ENCODE measurements at regions not wholly inside any gene's neighbourhood (a gene's known extent, or its start where the extent isn't known, plus 50 kb on each side); places are given as distances from the start of the nearest gene placed in this dataset.

DNA sequence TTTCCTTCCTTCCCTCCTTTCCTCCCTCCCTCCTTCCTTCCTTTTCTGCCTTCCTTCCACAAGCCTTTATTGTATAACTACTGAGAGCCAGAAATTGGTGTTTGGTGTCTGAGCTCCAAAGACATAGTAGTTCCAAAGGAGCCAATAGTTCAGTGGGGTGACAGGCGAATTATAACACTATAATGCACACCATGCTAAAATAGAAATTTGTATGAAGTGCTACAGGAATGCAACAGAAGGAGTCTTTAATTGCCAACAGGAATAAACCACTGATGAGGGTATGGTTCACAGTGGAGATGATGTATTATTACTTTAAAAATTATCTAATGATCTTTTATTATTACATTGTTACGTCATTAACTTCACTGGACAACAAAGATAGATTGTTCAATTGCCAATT is 158.8 kb upstream of the SP8 start:
- no peaks in the 10 kb centered on the region for H3K4me1 Mint-ChIP-seq

DNA sequence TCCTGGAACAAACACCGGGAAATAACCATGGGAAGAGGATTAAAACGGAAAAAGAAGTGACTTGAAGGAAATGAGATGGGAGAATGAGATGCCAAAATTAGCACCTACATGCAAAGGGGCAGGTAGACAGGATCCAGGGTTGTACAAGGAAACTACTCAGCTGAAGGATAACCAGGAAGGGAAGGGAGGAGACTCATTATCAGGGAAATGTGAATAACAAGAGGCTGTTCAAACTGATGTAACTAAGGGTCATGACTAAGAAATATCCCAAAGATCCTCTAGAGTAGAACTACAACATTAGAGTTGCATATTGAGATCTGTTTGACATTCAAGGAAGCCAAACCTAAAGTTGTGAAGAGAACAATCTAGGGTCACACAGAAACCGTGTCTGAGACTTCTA is 166.2 kb upstream of the SP8 start:
- Histone ChIP-seq H2AFZ (replicated peaks) (peak overlapping the region; percentile 1), H3K4me1 (no peaks in the 10 kb centered on the region), H3K4me3 (no peak overlapping the region), H4K20me1 (ENCODE audit: low read depth) (no peaks in the 10 kb centered on the region), H3K9ac (no peak overlapping the region), H3K79me2 (ENCODE audit: low read depth) (no peaks in the 10 kb centered on the region), H3K27ac (no peak overlapping the region), H3K9me3 (ENCODE audit: low read depth) (no peaks in the 10 kb centered on the region), H3K27me3 (no peaks in the 10 kb centered on the region), H3F3A (ENCODE audit: low read depth) (peaks cover 3% of the 10 kb centered on the region), H3K4me2 (no peak overlapping the region), H3K36me3 (no peaks in the 10 kb centered on the region)
- no peak for DNase-seq (ENCODE audit: low spot score)
- H3K4me3 Mint-ChIP-seq = no peak overlapping the region
- TF ChIP-seq, protein P1, sequence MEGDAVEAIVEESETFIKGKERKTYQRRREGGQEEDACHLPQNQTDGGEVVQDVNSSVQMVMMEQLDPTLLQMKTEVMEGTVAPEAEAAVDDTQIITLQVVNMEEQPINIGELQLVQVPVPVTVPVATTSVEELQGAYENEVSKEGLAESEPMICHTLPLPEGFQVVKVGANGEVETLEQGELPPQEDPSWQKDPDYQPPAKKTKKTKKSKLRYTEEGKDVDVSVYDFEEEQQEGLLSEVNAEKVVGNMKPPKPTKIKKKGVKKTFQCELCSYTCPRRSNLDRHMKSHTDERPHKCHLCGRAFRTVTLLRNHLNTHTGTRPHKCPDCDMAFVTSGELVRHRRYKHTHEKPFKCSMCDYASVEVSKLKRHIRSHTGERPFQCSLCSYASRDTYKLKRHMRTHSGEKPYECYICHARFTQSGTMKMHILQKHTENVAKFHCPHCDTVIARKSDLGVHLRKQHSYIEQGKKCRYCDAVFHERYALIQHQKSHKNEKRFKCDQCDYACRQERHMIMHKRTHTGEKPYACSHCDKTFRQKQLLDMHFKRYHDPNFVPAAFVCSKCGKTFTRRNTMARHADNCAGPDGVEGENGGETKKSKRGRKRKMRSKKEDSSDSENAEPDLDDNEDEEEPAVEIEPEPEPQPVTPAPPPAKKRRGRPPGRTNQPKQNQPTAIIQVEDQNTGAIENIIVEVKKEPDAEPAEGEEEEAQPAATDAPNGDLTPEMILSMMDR (IDR thresholded peaks at IDR 0.05) = no peak
- TF ChIP-seq EZH2phosphoT487 (IDR thresholded peaks at IDR 0.05) = no peak
- no peak for TF ChIP-seq EZH2 (IDR thresholded peaks at IDR 0.05)
- no peak overlapping the region for H3K27ac Mint-ChIP-seq
- no peaks in the 10 kb centered on the region for H3K9me3 Mint-ChIP-seq
- H3K4me1 Mint-ChIP-seq = peaks cover 3% of the 10 kb centered on the region
- no peaks in the 10 kb centered on the region for H3K36me3 Mint-ChIP-seq
- H3K27me3 Mint-ChIP-seq (ENCODE audit: insufficient read depth, low read depth) = no peaks in the 10 kb centered on the region

More for the DNA sequence above, 158.8 kb upstream of the SP8 start:
- H3K9me3 Mint-ChIP-seq = peaks cover 14% of the 10 kb centered on the region
- peaks cover 9% of the 10 kb centered on the region for H3K27me3 Mint-ChIP-seq (ENCODE audit: insufficient read depth, low read depth)
- DNase-seq (ENCODE audit: low spot score) = no peak
- no peak overlapping the region for H3K4me2 ChIP-seq
- no peak overlapping the region for H3K27ac Mint-ChIP-seq
- H3K36me3 Mint-ChIP-seq = peaks cover 2% of the 10 kb centered on the region
- no peaks in the 10 kb centered on the region for H3K4me1 ChIP-seq
- no peaks in the 10 kb centered on the region for H3K36me3 ChIP-seq
- no peak overlapping the region for H3K27ac ChIP-seq
- H2AFZ ChIP-seq (replicated peaks) = no peak overlapping the region
- no peaks in the 10 kb centered on the region for H3K27me3 ChIP-seq
- H3K9ac ChIP-seq = no peak overlapping the region
- no peaks in the 10 kb centered on the region for H3K79me2 ChIP-seq (ENCODE audit: low read depth)
- H3K4me3 Mint-ChIP-seq = no peak overlapping the region
- H3F3A ChIP-seq (ENCODE audit: low read depth) = peaks cover 3% of the 10 kb centered on the region
- no peak for TF ChIP-seq EZH2phosphoT487 (IDR thresholded peaks at IDR 0.05)
- TF ChIP-seq EZH2 (IDR thresholded peaks at IDR 0.05) = no peak
- TF ChIP-seq, protein P1 (IDR thresholded peaks at IDR 0.05) = no peak
- H3K9me3 ChIP-seq (ENCODE audit: low read depth) = no peaks in the 10 kb centered on the region
- H4K20me1 ChIP-seq (ENCODE audit: low read depth) = no peaks in the 10 kb centered on the region
- H3K4me3 ChIP-seq = no peak overlapping the region

DNA sequence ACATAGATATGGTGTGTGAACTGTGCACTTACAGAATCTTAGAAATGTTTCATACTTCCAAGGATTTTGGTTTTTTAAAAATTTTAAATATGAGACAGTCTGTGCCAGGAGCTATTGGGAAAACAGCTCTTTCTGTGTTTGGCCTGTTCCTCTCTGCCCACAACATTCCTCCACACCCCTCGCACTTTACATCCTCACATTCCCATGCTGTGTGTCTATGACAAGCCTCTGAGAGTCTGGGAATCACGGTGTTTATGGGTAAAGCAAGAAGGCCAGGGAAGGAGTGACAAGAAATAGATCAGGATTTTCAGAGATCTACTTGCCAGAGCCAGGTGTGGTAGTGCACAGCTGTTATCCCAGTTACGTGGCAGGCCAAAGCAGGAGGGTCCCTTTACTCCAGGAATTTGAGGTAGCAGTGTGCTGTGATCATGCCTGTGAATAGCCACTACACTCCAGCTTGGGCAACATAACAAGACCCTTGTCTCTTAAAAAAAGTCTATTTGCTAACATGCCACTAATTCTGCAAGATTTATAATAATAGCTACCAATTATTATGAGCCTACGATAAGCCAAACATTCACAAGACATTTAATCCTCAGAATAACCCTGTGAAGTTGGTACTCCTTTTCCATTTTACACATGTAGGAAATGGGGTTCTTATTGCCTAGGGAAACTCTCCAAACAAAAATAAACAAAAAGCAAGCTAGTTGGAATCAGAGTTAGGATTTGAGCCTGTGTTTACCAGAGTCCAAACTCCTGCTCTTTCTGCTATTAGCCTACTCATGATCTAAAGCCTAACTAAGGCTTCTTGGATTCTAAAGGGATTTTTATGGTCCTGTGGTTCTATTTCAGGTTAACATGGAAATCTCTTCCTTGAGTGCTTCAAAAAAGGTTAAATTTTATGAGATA is 168.3 kb upstream of the SP8 start:
- H3K27me3 ChIP-seq = no peaks in the 10 kb centered on the region
- no peaks in the 10 kb centered on the region for H3K9me3 ChIP-seq (ENCODE audit: low read depth)
- H3K27ac ChIP-seq = no peak overlapping the region
- no peak for DNase-seq (ENCODE audit: low spot score)
- peaks cover 3% of the 10 kb centered on the region for H3F3A ChIP-seq (ENCODE audit: low read depth)
- peaks cover 3% of the 10 kb centered on the region for H3K4me1 Mint-ChIP-seq
- no peaks in the 10 kb centered on the region for H3K9me3 Mint-ChIP-seq
- no peak overlapping the region for H3K27ac Mint-ChIP-seq
- no peaks in the 10 kb centered on the region for H3K4me1 ChIP-seq
- no peaks in the 10 kb centered on the region for H4K20me1 ChIP-seq (ENCODE audit: low read depth)
- TF ChIP-seq, protein P1 (IDR thresholded peaks at IDR 0.05) = no peak
- TF ChIP-seq EZH2phosphoT487 (IDR thresholded peaks at IDR 0.05) (no peak), EZH2 (IDR thresholded peaks at IDR 0.05) (no peak)
- H3K4me2 ChIP-seq = no peak overlapping the region
- H3K9ac ChIP-seq = no peak overlapping the region
- no peaks in the 10 kb centered on the region for H3K36me3 Mint-ChIP-seq
- no peaks in the 10 kb centered on the region for H3K27me3 Mint-ChIP-seq (ENCODE audit: insufficient read depth, low read depth)
- H3K4me3 ChIP-seq = no peak overlapping the region
- peak overlapping the region; percentile 51 for H2AFZ ChIP-seq (replicated peaks)
- H3K36me3 ChIP-seq = no peaks in the 10 kb centered on the region
- no peaks in the 10 kb centered on the region for H3K79me2 ChIP-seq (ENCODE audit: low read depth)
- no peak overlapping the region for H3K4me3 Mint-ChIP-seq

All from neural progenitor cell (in vitro differentiated cells).